Activated T-cell treated with anti-CD3 and anti-CD28 coated beads, Interleukin-2, amount 50 U/mL, for 72 hours (primary cell): ENCODE measurements at regions not wholly inside any gene's neighbourhood (a gene's known extent, or its start where the extent isn't known, plus 50 kb on each side); places are given as distances from the start of the nearest gene placed in this dataset.
"Not testable (repeated sequence)": the region's sequence is repeated elsewhere in the genome, so short reads cannot be mapped to it uniquely, and the experiment has no call there.

Experiments
- ATAC-seq, 2 donors: fragments of 150-1000 bp; cut with Tn5 transposase; replicated peaks in 1 of 2; 2 replicates each; pipeline ENCODE4 v1.10.0; 2021; ENCODE audit warnings: moderate library complexity in 2 of 2, mild to moderate bottlenecking in 1 of 2
- DNase-seq, 2 donors: peaks; one replicate each; pipeline ENCODE4 v3.0.0; 2021 to 2022; ENCODE audit warnings: mixed read lengths in 1 of 2
- H3K27ac Mint-ChIP-seq: one replicate; pipeline ENCODE4 v1.8.0; 2022; ENCODE audit warnings: mild to moderate bottlenecking, moderate library complexity, mixed read lengths
- H3K27me3 Mint-ChIP-seq: one replicate; pipeline ENCODE4 v1.8.0; 2022; ENCODE audit warnings: low read depth, mixed read lengths
- H3K36me3 Mint-ChIP-seq, 2 donors: one replicate each; pipeline ENCODE4 v1.8.0; 2022; ENCODE audit warnings: mixed read lengths in 2 of 2, mild to moderate bottlenecking in 1 of 2; ENCODE audit not compliant: insufficient read depth in 2 of 2
- H3K4me1 Mint-ChIP-seq: one replicate; pipeline ENCODE4 v1.8.0; 2022; ENCODE audit warnings: low read depth, mixed read lengths
- H3K4me3 Mint-ChIP-seq, 2 donors: one replicate each; pipeline ENCODE4 v1.8.0; 2022; ENCODE audit warnings: mild to moderate bottlenecking in 2 of 2, mixed read lengths in 2 of 2, moderate library complexity in 2 of 2
- H3K9me3 Mint-ChIP-seq, 2 donors: one replicate each; pipeline ENCODE4 v1.8.0; 2022; ENCODE audit warnings: mixed read lengths in 2 of 2

DNA sequence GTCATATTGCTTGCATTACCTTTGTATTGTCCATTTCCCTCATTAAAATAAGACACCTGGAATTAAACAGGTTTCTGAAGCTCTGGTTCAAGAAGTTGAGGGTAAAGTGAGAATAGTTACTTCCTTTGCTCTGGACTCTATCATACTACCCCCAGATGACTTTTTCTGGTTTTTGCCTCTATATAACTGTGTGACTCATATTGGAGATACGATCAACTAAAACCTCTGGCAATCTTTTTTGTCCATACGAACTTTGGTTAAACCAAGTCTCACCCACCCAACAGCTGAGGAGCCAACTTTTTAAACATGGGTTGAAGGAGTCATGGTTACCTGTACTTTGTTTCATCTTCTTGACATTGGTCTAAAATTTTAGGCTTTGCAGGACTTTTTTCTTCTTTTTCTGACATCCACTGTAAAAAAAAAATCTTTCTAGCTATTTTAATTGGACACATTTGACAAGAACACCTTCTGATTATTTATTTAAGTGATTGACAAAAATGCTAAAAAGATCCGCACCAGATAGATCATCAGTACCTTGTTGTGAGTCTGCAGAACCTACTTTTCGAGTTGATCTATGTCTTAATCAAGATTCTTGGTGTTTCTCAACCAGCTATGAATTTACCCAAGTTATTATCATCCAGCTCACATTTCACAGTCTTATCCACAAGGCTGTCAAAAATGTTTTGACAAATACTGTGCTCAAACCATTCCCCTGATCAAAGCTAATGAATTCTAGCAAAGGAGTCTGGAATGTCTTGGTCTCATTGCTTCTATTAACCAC lies 166.0 kb downstream of the IPO8 start:
- H3K27me3 Mint-ChIP-seq, result peaks cover 9% of the 10 kb centered on the region
- no peak for ATAC-seq

DNA sequence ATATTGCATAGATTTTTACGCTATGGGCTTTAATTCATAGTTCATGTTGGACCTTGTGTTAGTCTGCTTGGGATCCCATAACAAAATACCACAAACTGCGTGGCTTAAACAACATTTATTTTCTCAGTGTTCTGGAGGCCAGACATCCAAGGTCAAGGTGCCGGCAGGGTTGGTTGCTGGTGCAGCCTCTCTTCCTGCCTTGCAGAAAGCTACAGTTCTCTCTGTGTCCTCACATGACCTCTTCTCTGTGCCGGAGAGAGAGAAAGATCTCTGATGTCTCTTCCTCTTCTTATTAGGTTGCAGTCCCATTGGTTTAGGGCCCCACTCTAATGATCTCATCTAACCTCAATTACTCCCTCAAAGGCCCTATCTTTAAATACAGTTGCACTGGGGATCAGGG lies 170.5 kb downstream of the IPO8 start:
- ATAC-seq (no peak), DNase-seq (no peak)
- Mint-ChIP-seq H3K36me3 (peaks cover 0 to 1% of the 10 kb centered on the region in 2 donors), H3K27me3 (peaks cover 9% of the 10 kb centered on the region), H3K9me3 (peaks cover 2 to 3% of the 10 kb centered on the region in 2 donors), H3K4me3 (no peak overlapping the region), H3K4me1 (no peaks in the 10 kb centered on the region), H3K27ac (no peak overlapping the region)

More for the DNA sequence above, 166.0 kb downstream of the IPO8 start:
- Mint-ChIP-seq H3K27ac (no peak overlapping the region), H3K36me3 (peaks cover 0 to 1% of the 10 kb centered on the region in 2 donors), H3K9me3 (no peaks in the 10 kb centered on the region), H3K4me3 (no peak overlapping the region), H3K4me1 (no peaks in the 10 kb centered on the region)
- no peak for DNase-seq

GRCh38 chr12:30520285-30520684 lies 175.4 kb downstream of the IPO8 start:
- DNase-seq, H3K36me3 Mint-ChIP-seq, H3K4me3 Mint-ChIP-seq, H3K9me3 Mint-ChIP-seq, H3K27ac Mint-ChIP-seq, H3K4me1 Mint-ChIP-seq, ATAC-seq, H3K27me3 Mint-ChIP-seq: not testable (repeated sequence)

GRCh38 chr12:30519535-30519934 lies 176.1 kb downstream of the IPO8 start:
- Mint-ChIP-seq H3K4me3 (no peak overlapping the region), H3K4me1 (no peaks in the 10 kb centered on the region), H3K27me3 (no peaks in the 10 kb centered on the region), H3K27ac (no peak overlapping the region), H3K9me3 (peaks cover 2 to 3% of the 10 kb centered on the region in 2 donors), H3K36me3 (no peaks in the 10 kb centered on the region)
- ATAC-seq (no peak), DNase-seq (no peak)

DNA sequence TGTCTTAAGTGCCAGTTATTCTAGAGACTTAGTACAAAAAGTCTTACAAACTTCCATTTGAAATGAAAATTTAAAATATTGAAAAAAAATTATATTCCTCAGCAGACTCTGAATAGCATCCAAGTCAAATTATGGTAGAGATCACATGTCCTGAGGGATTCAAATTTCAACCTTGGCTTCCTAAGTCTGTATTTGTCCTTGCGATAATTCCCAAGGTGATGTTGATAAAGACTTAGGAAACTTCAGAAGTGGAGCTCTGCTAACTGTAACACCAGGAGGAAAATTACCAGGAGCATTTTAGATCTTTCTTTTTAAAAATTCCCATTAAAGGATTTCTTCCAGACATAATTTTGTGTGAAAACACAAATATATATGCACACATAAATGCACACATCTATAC lies 178.3 kb downstream of the IPO8 start:
- H3K4me1 Mint-ChIP-seq, result no peaks in the 10 kb centered on the region
- H3K27me3 Mint-ChIP-seq, result no peaks in the 10 kb centered on the region
- H3K36me3 Mint-ChIP-seq, result no peaks in the 10 kb centered on the region
- peaks cover 0 to 2% of the 10 kb centered on the region in 2 donors for H3K9me3 Mint-ChIP-seq
- DNase-seq (no peak), ATAC-seq (no peak)
- no peak overlapping the region for H3K27ac Mint-ChIP-seq
- H3K4me3 Mint-ChIP-seq, result no peak overlapping the region

DNA sequence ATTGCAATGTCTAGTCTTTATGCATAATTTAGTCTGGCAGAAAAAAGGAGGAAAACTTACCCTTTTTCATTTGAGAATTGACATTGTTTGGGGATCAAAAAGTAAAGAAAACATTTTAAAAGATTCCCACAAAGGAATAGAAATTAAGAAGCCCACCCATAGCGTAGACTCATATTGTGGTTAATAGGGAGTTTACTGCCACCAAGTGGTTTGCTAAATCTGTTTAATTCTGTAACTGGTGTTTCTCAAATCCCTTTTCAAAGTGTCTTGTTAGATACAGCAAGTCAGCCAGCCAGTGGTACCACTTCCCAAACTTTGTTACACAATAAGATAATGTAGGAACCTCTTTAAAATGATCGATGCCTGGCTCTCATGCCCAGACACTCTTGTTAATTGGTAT lies 180.3 kb downstream of the IPO8 start:
- Mint-ChIP-seq H3K36me3 (no peaks in the 10 kb centered on the region), H3K4me1 (no peaks in the 10 kb centered on the region), H3K4me3 (no peak overlapping the region), H3K9me3 (no peaks in the 10 kb centered on the region), H3K27ac (no peak overlapping the region), H3K27me3 (no peaks in the 10 kb centered on the region)
- no peak for DNase-seq
- ATAC-seq, result no peak

DNA sequence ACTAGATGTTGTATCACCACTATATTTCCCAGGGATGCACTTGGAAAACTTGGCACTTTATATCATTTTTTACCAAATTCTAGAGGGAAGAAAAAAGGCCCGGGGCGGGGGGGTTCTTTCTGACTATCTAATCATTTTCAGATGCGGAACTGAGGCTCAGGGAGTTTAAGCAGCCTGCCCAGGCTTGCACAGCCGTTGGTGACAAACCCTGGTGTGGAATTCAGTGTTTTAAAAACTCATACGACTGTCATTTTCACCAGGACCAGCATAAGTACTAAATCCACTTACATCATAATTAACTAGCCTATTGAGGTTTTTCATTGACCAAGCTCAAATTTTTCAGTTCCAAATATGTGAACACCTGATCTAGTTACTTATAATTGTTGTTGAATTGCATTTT lies 181.0 kb downstream of the IPO8 start:
- DNase-seq (no peak), ATAC-seq (no peak)
- H3K36me3 Mint-ChIP-seq, result no peaks in the 10 kb centered on the region
- no peaks in the 10 kb centered on the region for H3K4me1 Mint-ChIP-seq
- H3K9me3 Mint-ChIP-seq, result no peaks in the 10 kb centered on the region
- no peak overlapping the region for H3K4me3 Mint-ChIP-seq
- no peaks in the 10 kb centered on the region for H3K27me3 Mint-ChIP-seq
- no peak overlapping the region for H3K27ac Mint-ChIP-seq

GRCh38 chr12:30508205-30508967 lies 187.3 kb downstream of the IPO8 start:
- Mint-ChIP-seq H3K4me1 (no peaks in the 10 kb centered on the region), H3K27me3 (no peaks in the 10 kb centered on the region), H3K36me3 (no peaks in the 10 kb centered on the region), H3K27ac (no peak overlapping the region), H3K4me3 (no peak overlapping the region), H3K9me3 (no peaks in the 10 kb centered on the region)
- DNase-seq (no peak), ATAC-seq (no peak)

DNA sequence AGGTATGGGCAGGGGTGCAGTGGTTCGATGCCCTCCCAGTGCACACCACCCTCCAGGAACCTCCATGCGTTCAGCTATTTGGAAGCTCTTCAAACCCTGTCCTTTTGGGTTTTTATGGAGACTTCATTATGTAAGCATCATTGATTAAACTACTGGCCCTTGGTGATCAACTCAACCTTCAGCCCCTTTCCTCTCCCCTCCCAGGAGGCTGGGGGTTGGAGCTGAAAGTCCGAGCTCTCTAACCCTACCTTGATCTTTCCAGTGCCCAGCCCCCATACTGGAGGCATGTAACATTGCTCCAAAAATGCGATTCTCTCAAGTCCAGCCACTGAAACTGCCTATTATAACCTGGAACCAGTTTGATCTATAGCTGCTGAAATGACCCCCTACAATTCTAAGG lies 188.1 kb downstream of the IPO8 start:
- H3K36me3 Mint-ChIP-seq, result no peaks in the 10 kb centered on the region
- no peak for ATAC-seq

DNA sequence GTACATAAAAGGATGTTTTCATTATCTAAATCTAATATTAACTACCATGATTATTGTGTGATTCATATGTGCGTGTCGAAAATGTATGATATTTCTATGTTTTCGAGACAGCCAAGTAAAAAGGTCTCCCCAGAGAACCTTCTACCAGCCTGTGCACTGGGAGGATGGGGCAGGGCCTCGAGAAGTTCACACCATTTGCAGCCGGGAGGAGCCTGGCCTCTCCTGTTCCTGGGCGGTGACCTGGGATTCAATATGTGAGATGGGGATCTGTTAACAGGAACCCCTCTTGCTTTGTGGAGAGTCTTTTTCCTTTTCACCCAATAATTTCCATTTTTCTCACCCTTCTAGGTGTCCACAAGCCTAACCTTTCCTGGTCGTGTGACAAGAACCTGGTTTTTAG lies 189.3 kb downstream of the IPO8 start:
- DNase-seq (no peak), ATAC-seq (no peak)
- H3K4me3 Mint-ChIP-seq, result no peak overlapping the region
- H3K27me3 Mint-ChIP-seq, result no peaks in the 10 kb centered on the region
- no peaks in the 10 kb centered on the region for H3K9me3 Mint-ChIP-seq
- no peaks in the 10 kb centered on the region for H3K36me3 Mint-ChIP-seq
- no peak overlapping the region for H3K27ac Mint-ChIP-seq
- H3K4me1 Mint-ChIP-seq, result no peaks in the 10 kb centered on the region

More for the DNA sequence above, 188.1 kb downstream of the IPO8 start:
- H3K4me3 Mint-ChIP-seq, result no peak overlapping the region
- no peaks in the 10 kb centered on the region for H3K27me3 Mint-ChIP-seq
- no peaks in the 10 kb centered on the region for H3K4me1 Mint-ChIP-seq
- H3K27ac Mint-ChIP-seq, result no peak overlapping the region
- no peaks in the 10 kb centered on the region for H3K9me3 Mint-ChIP-seq
- no peak for DNase-seq

DNA sequence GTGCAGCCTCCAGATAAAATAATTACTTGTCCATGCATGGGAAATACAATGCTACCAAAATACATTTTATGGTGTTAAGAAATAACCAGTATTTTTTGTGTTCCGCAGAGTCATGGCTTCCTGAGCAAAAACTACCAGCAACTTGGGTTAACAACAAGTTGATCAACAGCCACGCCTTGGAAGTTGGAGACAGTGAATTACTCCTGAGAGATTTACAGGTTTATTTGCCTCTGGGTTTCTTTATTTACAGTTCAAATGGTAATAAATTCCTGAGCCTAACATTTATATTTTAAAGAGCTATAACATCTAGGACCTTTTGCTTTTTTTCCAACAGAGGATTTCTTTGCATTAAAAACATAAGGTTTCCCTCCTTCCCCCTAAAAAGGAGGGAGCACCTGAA lies 194.0 kb downstream of the IPO8 start:
- H3K9me3 Mint-ChIP-seq, result no peaks in the 10 kb centered on the region
- ATAC-seq, result no peak
- no peak for DNase-seq
- H3K4me1 Mint-ChIP-seq, result no peaks in the 10 kb centered on the region
- H3K36me3 Mint-ChIP-seq, result no peaks in the 10 kb centered on the region
- H3K27ac Mint-ChIP-seq, result no peak overlapping the region
- H3K4me3 Mint-ChIP-seq, result no peak overlapping the region
- H3K27me3 Mint-ChIP-seq, result no peaks in the 10 kb centered on the region

GRCh38 chr12:30500532-30500931 lies 195.1 kb downstream of the IPO8 start:
- no peaks in the 10 kb centered on the region for H3K4me1 Mint-ChIP-seq
- DNase-seq, result no peak
- no peaks in the 10 kb centered on the region for H3K9me3 Mint-ChIP-seq
- H3K4me3 Mint-ChIP-seq, result no peak overlapping the region
- no peak overlapping the region for H3K27ac Mint-ChIP-seq
- no peaks in the 10 kb centered on the region for H3K27me3 Mint-ChIP-seq
- H3K36me3 Mint-ChIP-seq, result no peaks in the 10 kb centered on the region
- ATAC-seq, result no peak

- Mint-ChIP-seq H3K36me3 (no peaks in the 10 kb centered on the region), H3K9me3 (peaks cover 0 to 2% of the 10 kb centered on the region in 2 donors), H3K4me1 (no peaks in the 10 kb centered on the region), H3K4me3 (no peak overlapping the region), H3K27me3 (peaks cover 9% of the 10 kb centered on the region), H3K27ac (no peak overlapping the region)
- ATAC-seq (no peak), DNase-seq (no peak)
These were observed 210.3 kb downstream of the IPO8 start for GRCh38 chr12:30485230-30485890.
